HK-2 (cell line): ENCODE measurements at regions not wholly inside any gene's neighbourhood (a gene's known extent, or its start where the extent isn't known, plus 50 kb on each side); places are given as distances from the start of the nearest gene placed in this dataset.
A peak's percentile ranks its signal among the peaks of the same experiment; 100 is the strongest.

Experiments
- DNase-seq: peaks from one replicate; pipeline ENCODE4 v3.0.0-alpha.2; 2018; ENCODE audit not compliant: unreplicated experiment

GRCh38 chr6:56005426-56005825 is 130.0 kb upstream of the BMP5 start:
- no peak for DNase-seq

DNA sequence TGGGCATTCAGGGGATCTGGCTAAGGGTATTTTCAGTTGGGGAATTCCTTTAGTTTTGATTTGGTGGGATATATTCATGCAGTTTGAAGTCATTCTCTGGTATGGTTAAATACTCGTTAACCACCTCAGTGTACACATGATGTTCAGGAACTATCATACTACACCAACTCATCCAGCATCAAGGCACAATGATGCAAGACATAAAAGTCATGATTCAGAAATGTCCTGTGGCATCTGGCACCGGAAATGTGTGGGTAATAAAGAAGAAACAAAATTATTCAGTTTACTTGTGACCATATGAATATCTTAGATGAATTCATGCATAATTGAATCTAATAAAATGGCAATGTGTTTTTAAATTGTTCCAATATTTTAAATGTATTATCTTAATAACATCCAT is 129.0 kb upstream of the BMP5 start:
- no peak for DNase-seq

DNA sequence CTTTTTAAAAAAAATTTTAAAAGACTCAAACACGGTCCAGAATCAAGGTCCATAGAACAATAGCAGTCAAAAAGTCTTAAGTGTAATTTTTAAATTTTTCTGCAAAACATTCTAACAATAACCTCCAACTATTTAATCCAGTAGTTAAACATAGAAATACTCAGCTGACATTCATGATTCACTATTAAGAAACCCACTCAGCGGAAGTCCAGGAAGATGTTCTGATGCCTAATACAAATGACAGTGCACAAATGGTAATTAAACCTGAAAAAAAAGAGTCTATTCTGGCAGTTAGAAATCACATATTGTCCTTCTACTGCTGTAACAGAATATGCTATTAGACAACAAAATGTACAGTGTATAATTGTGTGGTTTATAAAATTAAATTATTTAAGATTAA is 128.2 kb upstream of the BMP5 start:
- no peak for DNase-seq

DNA sequence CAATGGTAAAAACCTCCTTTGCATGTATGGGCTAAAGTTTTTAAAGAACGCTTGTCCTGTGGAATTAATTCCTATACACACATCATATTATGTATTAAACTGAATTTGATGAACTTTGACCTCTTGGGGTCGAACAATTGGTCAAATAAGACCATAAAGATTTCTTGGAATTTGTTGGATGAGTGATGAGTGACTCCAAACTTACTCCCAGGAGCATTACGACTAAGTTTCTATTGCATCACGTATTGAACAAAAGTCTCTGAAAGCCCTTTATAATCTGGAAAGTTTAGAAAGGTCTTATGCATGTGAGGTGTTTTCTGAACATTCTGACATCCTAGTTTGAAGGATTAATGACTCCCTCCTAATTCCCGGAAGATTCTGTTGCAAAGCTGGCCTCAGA is 126.9 kb upstream of the BMP5 start:
- DNase-seq = no peak

- DNase-seq = no peak
Measured at GRCh38 chr6:55998576-55998975, 123.2 kb upstream of the BMP5 start.

DNA sequence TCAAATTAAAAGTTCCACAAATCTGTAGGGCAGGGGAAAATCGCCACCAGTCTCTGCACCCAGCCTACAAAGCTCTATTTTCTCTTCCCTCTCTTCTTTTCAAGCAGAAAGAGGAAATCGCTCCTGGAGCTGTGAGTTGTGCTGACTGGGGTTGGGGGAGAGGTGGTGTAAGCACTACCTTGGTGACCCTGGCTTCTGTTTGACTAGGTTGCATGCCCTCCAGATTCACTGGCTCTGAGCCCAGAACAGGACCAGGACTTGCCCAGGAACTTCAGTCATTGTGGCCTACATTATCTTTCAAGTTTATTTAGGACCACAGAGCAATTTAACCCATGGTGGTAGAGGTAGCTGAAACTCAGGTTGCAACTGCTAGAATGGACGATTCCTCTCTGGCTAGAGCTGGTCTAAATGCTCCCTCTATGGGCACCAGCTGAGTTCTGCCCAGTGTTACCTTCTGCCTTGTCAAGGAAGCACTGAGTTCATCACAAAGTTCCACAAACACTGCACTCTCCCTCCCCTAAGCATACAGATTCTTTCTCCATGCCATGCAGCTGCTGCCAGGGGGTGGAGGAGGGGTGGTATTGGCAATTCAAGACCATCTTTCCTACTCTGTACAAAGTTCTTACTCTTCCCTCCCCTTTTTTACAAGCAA is 122.0 kb upstream of the BMP5 start:
- DNase-seq = no peak

GRCh38 chr6:55994531-55994930 is 119.1 kb upstream of the BMP5 start:
- no peak for DNase-seq

DNA sequence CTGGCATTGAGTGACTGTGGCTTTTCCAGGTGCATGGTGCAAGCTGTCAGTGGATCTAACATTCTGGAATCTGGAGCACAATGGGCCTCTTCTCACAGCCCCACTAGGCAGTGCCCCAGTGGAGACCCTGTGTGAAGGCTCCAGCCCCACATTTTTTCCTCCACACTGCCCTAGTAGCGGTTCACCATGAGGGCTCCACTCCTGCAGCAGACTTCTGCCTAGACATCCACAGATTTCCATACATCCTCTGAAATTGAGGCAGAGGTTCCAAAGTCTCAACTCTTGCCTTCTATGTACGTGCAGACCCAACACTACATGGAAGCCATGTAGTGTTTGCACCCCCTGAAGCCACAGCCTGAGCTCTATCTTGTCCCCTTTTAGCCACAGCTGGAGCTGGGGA is 118.0 kb upstream of the BMP5 start:
- DNase-seq = no peak

- DNase-seq = no peak
Measured at GRCh38 chr6:55992546-55992945, 117.2 kb upstream of the BMP5 start.

- DNase-seq = no peak
Measured at GRCh38 chr6:55985309-55985708, 109.9 kb upstream of the BMP5 start.

- DNase-seq = no peak
Measured at GRCh38 chr6:55983861-55984260, 108.5 kb upstream of the BMP5 start.

- DNase-seq = no peak
Measured at GRCh38 chr6:55981660-55982059, 106.3 kb upstream of the BMP5 start.

DNA sequence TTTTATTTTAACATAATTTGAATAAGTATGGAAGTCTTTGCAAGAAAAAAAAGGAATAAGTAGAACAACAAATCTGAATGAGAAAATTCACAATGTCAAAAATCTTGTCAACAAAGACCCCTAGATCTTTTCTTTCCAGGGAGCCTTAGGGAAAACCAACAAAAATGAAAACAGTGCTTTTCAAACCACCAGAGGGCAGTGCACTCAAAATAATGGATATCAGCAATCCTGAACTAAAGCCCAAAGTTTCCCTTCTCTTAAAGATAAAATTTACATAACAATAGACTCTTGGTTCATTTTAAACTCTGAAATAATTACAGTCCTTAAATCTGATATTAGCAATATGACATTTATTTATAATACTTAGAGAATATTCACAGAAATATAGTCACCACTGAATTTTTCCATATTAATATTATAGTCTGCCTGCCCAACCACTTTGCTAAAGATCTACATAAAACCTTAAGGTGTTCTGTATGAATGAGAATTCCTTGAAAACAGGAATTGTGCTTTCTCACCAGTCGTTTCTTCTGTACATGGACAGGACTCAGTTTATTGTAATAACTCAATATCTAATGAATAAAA is 105.3 kb upstream of the BMP5 start:
- DNase-seq = peak; percentile 9

- no peak for DNase-seq
Measured at GRCh38 chr6:55979526-55979925, 104.1 kb upstream of the BMP5 start.

GRCh38 chr6:55977959-55978665 is 102.7 kb upstream of the BMP5 start:
- no peak for DNase-seq

GRCh38 chr6:55974688-55975087 is 99.3 kb upstream of the BMP5 start:
- no peak for DNase-seq

DNA sequence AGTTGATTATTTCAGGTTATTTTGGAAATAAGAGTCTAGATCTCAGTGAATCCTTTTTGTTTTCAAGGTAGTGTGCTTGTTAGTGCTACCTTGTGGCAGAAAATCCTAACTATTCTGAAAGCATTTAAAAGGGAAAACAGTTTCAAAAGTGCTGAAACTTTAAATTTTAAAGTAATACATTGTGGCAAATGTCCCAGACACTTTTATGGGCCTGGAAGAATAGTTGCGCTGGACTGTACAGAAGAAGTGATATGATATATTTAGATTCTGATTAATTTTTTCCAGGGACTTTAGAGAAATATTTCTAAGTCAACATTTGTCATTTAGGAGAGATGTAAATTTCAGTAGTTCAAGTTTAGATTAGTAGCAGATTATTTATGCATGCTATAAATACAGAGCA is 96.7 kb upstream of the BMP5 start:
- DNase-seq = no peak

DNA sequence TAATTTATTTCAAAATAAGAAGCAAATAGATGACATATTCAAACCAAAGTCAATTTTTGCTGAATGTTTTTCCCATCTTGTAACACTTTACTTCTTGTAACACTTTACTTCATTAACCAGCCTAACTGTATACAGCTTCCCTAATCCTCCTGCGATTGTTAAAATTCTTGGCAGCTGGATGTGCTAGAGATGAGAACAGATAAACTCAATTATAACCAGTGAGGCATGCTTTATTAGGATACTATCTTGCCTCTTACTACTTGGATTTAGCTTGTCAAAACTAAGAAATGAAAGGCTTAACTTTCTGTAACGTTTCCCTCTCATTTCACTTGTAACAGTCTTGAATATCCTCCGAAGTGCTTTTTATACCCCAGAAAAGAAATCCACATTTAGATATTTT is 94.1 kb upstream of the BMP5 start:
- no peak for DNase-seq

GRCh38 chr6:55968926-55969325 is 93.5 kb upstream of the BMP5 start:
- DNase-seq = no peak

DNA sequence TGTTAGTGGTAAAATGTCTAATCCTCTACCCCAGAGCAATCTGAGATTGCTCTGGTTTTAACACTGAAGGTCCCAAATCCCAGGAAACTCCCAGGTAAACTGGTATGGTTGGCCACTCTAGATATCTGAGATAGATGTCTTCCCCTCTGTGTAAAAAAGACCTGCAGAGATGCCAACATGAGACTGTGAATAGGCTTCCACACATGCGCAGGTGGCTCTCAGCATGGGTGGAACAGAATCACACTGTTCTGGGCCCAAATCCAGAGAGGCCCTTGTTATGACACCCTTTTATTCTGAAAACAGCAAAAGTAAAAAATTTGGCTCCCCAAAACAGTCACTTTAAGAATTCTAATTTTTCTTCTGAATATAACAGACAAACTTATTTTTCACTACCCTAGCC is 88.7 kb upstream of the BMP5 start:
- no peak for DNase-seq

DNA sequence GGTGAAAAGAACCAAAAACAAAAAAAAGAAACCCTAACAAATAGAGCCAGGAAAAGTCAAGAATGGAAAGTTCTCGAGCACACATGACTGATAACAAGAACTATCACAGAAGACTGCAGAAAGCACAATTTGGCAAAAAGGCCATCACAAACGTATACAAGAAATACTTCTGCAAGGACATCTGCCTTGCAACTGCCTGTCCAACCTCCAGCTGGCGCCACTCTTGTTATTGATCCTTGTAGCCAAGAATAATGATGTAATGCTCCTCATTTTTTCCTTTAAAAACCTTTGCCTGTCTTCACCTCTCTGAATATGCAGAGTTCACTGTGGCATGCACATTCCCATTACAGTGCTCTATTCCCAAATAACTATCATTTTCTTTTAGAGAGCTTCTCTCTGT is 87.9 kb upstream of the BMP5 start:
- DNase-seq = no peak

DNA sequence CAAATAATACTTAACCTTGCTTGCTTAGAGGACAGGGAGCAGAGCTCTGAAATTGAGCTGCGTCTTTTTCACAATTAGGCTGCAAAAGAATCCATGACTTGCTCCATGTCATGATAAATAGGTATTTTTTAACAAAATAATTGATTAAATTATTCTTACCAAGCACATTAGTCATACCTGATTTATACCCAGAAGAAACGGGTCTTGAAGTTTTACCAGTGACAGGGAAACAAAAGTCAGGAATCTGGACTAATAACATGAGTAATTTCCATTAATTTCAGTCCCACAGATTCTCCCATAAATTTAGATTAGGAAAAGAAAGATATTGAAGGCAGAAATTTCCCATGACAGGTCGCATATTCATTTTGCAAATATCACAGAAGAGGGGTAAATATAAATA is 85.0 kb upstream of the BMP5 start:
- DNase-seq = no peak

DNA sequence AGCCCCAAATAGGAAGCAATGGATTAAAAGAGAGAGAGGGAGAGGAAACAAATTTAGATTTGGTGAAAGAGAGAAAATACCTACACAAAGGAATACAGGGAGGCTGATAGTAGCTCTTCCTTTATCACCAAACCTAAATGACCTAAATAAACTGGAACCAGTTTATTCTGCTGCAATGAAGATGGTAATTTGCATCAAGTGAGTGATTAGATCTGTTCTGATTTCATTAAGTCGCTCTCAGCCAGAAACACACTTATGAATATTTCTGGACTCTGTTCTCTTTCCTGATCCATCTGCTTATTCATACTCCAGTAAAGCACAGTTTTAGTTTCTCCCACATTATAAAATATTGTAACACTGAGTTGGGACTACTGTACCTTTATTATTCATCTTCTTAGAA is 83.4 kb upstream of the BMP5 start:
- no peak for DNase-seq
